Heart left ventricle (tissue), 16 donors: ENCODE measurements at regions not wholly inside any gene's neighbourhood (a gene's known extent, or its start where the extent isn't known, plus 50 kb on each side); places are given as distances from the start of the nearest gene placed in this dataset.

Source experiments
- ATAC-seq, 4 donors: fragments of 200-7000 bp; cut with Tn5 transposase; one replicate each; pipeline ENCODE4 v1.9.1; 2020 to 2022; ENCODE audit warnings: moderate library complexity in 4 of 4, mild to moderate bottlenecking in 3 of 4, moderate number of reproducible peaks in 1 of 4
- DNase-seq, 5 donors: peaks; one replicate each; pipeline ENCODE4 v3.0.0-alpha.2; 2020
- H3K27ac ChIP-seq, 12 donors: fragments of 200-600 bp; sonication (generic) in 4 of 12; one replicate each; pipeline versions ENCODE4 v1.5.0 to v1.8.0; 2016 to 2022; ENCODE audit warnings: mild to moderate bottlenecking in 2 of 12
- H3K27me3 ChIP-seq, 9 donors: fragments of 200-600 bp; sonication (generic) in 2 of 9; one replicate each; pipeline versions ENCODE4 v1.5.1 to v1.8.0; 2016 to 2022; ENCODE audit warnings: mild to moderate bottlenecking in 3 of 9
- H3K36me3 ChIP-seq, 9 donors: fragments of 200-600 bp; sonication (generic) in 2 of 9; one replicate each; pipeline versions ENCODE4 v1.5.0 to v1.8.0; 2018 to 2022; ENCODE audit warnings: mild to moderate bottlenecking in 2 of 9
- H3K4me1 ChIP-seq, 12 donors: fragments of 200-600 bp; sonication (generic) in 4 of 12; one replicate each; pipeline versions ENCODE4 v1.5.0 to v1.8.0; 2016 to 2022; ENCODE audit warnings: mild to moderate bottlenecking in 3 of 12
- H3K4me3 ChIP-seq, 12 donors: fragments of 200-600 bp; sonication (generic) in 4 of 12; one replicate each; pipeline versions ENCODE4 v1.5.0 to v1.8.0; 2017 to 2022; ENCODE audit warnings: mild to moderate bottlenecking in 9 of 12, moderate library complexity in 4 of 12
- H3K9me3 ChIP-seq, 12 donors: fragments of 200-600 bp; sonication (generic) in 4 of 12; one replicate each; pipeline versions ENCODE4 v1.5.0 to v1.8.0; 2016 to 2022; ENCODE audit warnings: mild to moderate bottlenecking in 1 of 12
- POLR2A ChIP-seq, 2 donors: fragments of 450-650 bp; IDR thresholded peaks; one replicate each; pipeline ENCODE4 v1.6.1; 2017; ENCODE audit warnings: antibody characterized with exemption in 2 of 2, mild to moderate bottlenecking in 2 of 2, moderate library complexity in 2 of 2
- WGBS, 4 donors: extraction: QIAGEN DNeasy Blood & Tissue Kit in 2 of 4; methylation state at CpG; one replicate each; pipeline versions ENCODE4 v1.1.5 to v1.1.7; 2013 to 2018; 5-methylcytosine and 5-hydroxymethylcytosine counted together
- intact Hi-C, 10 donors: fragments of 100-400 bp; cut with DNase I; formaldehyde crosslinking; loops; one replicate each; pipeline versions ENCODE4 v1.11.1 to v1.14.2; 2022
- TF ChIP-seq, protein P1 (sequence below), 12 donors: fragments of 200-600 bp; sonication (generic) in 4 of 12; IDR thresholded peaks; one replicate each; pipeline versions ENCODE4 v1.5.0 to v1.8.0; 2018 to 2022; ENCODE audit warnings: antibody characterized with exemption in 12 of 12, mild to moderate bottlenecking in 5 of 12
- donor health status: ischemic (EF 13 %, LVEDD 7.1; RV severe dilation, severe dysfunction).
- donor health status: healthy with polysubstance abuse.
- donor health status: DM: no; HTN: yes; CAD: no.
- donor health status: DM: no; HTN: no; CAD: no.
- donor health status: ischemic (EF 25% LVEDD 6.9; RV normal size, moderate dysfunction).
- donor health status: ischemic (EF 25% LVEDD 5.7; RV mildly dilated, moderate dysfunction).
- donor health status: healthy.
- donor health status: DM: yes; HTN: yes; CAD: no.
- donor health status: ischemic (EF 35%, LVEDD 5.7; RV mildly dilated, moderate dysfunction).
- donor health status: nonischemic (EF 11% LVEDD 7.7; RV severe dilation, severe dysfunction).
- donor health status: DM: yes; HTN: yes; CAD: no.
- donor health status: PGD.
- donor health status: ischemic (EF 29% LVEDD 5.4; RV normal size, mild dysfunction).
- donor health status: nonischemic (EF 23%, LVEDD 6.1; RV moderate dilation, normal function).

DNA sequence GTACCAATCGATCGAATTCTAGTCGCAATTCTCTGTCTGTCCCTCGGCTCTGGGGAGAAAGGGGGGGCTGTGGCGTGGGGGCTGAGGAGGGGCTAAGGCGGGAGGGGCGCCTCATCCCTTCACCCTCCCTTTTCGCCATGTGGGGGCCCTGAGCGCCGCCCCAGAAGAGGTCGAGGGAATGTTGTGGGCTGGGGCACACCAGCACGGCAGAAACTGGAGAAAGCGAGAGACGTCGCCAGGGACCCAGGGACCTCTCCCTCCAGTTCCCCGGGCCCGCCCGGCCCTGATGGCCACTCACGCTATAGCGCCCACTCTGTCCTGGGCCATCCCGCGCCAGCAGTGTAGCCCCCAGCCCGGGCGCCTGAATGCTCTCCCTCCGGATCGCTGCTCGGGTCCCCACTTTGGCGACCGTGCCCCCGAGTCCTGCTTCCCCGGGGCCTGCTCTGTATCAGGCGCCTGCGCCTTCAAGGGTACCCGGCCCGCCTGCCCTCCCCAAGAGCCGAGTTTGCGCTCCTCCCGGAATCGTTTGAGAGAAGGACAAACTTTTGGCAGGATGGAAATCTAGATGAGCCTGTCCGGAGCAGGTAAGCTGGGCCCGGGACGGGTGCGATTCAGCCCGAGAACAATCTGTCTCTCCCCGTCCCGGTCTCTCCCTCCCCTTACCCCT lies 62.6 kb downstream of the SMUG1 start:
- no peaks in the 10 kb centered on the region for H3K36me3 ChIP-seq
- DNase-seq (no peak), ATAC-seq (peak; percentile 22 to 63 (median 44))
- peaks cover 19 to 93% (median 47%) of the 10 kb centered on the region in 9 donors for H3K27me3 ChIP-seq
- WGBS, 4 donors: 1 to 2% (median 1%) methylated on average over 15 to 46 of the region's 46 CpGs
- peak overlapping the region in 9 of 12 donors; percentile 1 to 70 (median 42) for H3K27ac ChIP-seq
- H3K9me3 ChIP-seq: no peaks in the 10 kb centered on the region
- peaks cover 0 to 17% (median 5%) of the 10 kb centered on the region in 12 donors for H3K4me1 ChIP-seq
- H3K4me3 ChIP-seq: peak overlapping the region; percentile 18 to 70 (median 54)
- intact Hi-C loops: no loop called here
- TF ChIP-seq, protein P1, sequence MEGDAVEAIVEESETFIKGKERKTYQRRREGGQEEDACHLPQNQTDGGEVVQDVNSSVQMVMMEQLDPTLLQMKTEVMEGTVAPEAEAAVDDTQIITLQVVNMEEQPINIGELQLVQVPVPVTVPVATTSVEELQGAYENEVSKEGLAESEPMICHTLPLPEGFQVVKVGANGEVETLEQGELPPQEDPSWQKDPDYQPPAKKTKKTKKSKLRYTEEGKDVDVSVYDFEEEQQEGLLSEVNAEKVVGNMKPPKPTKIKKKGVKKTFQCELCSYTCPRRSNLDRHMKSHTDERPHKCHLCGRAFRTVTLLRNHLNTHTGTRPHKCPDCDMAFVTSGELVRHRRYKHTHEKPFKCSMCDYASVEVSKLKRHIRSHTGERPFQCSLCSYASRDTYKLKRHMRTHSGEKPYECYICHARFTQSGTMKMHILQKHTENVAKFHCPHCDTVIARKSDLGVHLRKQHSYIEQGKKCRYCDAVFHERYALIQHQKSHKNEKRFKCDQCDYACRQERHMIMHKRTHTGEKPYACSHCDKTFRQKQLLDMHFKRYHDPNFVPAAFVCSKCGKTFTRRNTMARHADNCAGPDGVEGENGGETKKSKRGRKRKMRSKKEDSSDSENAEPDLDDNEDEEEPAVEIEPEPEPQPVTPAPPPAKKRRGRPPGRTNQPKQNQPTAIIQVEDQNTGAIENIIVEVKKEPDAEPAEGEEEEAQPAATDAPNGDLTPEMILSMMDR (IDR thresholded peaks at IDR 0.05): no peak
- TF ChIP-seq POLR2A (IDR thresholded peaks at IDR 0.05): no peak

DNA sequence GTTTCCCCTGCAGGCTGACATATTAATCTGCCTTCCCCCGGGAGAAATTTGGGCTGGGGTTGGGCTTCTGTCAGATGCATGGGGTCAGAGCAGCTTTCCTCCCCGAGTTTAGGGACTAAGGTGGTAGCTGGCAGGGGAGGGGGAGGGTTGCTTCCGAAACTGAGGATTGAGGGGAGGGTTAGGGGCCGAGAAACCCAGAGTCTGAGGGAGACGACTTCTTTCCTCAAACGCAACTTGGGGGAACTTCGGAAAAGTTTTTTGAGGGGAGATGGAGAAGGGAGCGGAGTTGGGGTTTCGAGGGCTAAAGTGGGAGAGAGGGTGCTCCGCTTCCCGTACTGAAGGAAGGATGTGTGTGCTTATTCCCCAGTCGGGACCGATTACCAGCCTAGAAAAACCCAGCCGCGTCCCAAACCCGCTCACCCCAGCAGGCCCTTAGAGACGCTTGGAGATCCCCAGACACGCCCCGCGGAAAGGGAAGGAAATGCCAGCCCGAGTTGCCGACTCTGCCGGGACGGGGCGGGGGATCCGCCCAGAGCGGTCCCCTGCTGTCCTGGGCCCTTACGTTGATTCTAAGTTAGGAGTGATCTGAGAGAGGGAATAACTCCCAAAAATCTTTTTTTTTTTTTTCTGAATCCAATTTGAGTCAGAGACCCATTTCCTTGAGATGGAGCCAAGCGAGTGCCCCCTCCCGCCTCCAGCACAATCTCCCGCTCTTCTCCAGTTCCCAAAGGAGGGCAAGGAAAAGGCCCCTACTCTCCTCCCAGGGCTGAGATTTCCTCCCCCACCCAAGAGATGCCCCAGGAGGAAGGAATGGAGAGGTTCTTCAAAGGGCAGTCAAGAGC lies 61.9 kb downstream of the SMUG1 start:
- Histone ChIP-seq H3K4me3 (peak overlapping the region; percentile 18 to 70 (median 54)), H3K4me1 (peaks cover 0 to 17% (median 5%) of the 10 kb centered on the region in 12 donors), H3K27ac (peak overlapping the region in 8 of 12 donors; percentile 17 to 70 (median 42)), H3K27me3 (peaks cover 19 to 95% (median 47%) of the 10 kb centered on the region in 9 donors), H3K9me3 (no peaks in the 10 kb centered on the region), H3K36me3 (no peaks in the 10 kb centered on the region)
- DNase-seq (peak; percentile 23 to 82 (median 65)), ATAC-seq (peak; percentile 66 to 88 (median 78))
- intact Hi-C loops: no loop called here
- WGBS, 4 donors: 4 to 7% (median 6%) methylated on average over 27 to 31 of the region's 31 CpGs
- TF ChIP-seq, protein P1 (IDR thresholded peaks at IDR 0.05): no peak
- TF ChIP-seq POLR2A (IDR thresholded peaks at IDR 0.05): no peak

DNA sequence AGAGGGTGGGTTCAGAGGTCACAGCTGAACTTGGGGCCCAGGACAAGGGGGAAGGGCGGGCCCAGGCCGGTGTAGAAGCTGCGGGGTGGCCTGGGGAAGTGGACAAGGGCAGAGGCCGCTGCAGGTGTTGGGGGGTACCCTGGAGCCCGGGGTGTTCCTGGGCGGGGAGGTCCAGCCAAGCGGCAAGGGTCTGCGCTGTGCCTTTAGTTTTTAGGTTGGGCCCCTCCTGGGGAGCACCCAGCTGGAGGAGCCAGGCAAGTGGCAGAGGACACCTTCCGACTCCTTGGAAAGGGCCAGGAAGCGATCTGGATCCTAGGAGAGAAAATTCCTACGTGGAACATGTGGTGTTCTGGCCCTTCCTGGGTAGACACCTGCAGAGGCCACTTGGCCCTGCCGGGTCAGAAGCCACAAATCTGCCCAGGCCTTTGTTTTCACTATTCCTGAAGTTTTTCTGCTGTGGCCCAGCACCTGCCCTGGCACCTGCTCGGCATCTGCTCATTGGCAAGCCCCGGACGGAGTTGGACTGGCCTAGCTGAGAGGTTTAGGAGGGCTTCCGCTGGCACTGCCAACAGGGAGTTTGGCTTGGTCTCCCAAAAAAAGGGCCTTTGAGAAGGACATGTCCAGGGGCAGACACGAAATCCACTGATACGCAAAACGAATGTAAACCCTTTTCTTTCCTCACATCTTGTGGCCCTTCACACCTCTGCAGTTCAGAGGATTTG lies 61.1 kb downstream of the SMUG1 start:
- Histone ChIP-seq H3K9me3 (no peaks in the 10 kb centered on the region), H3K36me3 (no peaks in the 10 kb centered on the region), H3K4me1 (peaks cover 0 to 17% (median 5%) of the 10 kb centered on the region in 12 donors), H3K27me3 (peaks cover 19 to 91% (median 47%) of the 10 kb centered on the region in 9 donors), H3K27ac (peak overlapping the region in 3 of 12 donors; percentile 40 to 70 (median 43)), H3K4me3 (peak overlapping the region in 9 of 12 donors; percentile 38 to 70 (median 55))
- DNase-seq: no peak
- no peak for TF ChIP-seq POLR2A (IDR thresholded peaks at IDR 0.05)
- TF ChIP-seq, protein P1 (IDR thresholded peaks at IDR 0.05): no peak
- intact Hi-C loops: no loop called here
- peak in 1 of 4 donors; percentile 34 for ATAC-seq
- 50 to 68% (median 54%) methylated on average over 15 to 19 of the region's 19 CpGs for WGBS, 4 donors
